ENCODE measurements at regions not wholly inside any gene's neighbourhood (a gene's known extent, or its start where the extent isn't known, plus 50 kb on each side); places are given as distances from the start of the nearest gene placed in this dataset.

DNA sequence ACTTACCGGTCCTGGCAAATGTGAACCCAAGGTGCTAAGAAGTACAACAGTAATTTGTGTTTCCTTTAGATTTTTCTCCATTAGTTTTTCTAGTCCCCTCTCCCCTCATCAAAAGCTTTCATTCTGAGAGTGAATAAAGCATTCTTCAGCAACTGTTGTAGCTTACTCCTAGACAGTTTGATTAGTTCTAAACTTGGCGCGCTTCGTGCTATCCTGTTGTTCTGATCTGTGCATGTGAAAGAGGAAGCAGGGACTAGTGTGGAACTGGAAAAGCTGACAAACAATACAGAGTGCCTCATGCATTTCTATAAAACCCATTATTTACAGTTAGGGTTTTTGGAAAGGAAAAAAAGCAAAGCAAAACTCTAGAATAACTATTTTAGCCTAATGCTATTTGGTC is 556.9 kb upstream of the SLIT2 start:
- no peak for DNase-seq

DNA sequence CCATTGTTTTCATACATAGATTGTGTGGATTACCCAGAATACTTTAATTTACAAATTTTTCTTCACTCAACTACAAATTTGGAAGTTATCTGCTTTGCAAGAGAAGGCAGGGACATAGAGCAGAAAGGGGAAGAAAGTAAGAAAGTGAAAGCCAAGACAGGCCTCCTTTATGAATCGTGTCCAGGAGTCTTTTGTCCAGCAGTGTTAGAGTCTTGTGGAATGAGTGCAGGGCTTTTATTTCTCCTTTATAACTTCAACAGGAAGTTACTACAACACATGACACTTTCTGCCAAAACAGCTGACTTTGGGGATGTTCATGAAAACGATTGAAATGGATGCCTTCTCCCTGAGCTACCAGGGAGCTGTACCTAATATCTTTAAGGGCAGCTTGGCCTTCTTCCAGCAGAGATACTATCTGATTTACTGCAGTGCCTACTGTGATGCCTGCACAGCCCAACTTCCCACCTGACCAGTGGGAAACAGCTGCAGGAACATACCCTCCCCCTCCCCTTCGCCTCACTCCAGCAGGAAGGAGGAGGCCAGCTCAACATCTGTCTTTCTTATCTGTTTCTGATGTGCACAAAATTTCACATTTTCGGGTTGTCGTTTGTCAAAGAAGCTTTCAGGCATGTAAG is 557.7 kb upstream of the SLIT2 start:
- DNase-seq: no peak

DNA sequence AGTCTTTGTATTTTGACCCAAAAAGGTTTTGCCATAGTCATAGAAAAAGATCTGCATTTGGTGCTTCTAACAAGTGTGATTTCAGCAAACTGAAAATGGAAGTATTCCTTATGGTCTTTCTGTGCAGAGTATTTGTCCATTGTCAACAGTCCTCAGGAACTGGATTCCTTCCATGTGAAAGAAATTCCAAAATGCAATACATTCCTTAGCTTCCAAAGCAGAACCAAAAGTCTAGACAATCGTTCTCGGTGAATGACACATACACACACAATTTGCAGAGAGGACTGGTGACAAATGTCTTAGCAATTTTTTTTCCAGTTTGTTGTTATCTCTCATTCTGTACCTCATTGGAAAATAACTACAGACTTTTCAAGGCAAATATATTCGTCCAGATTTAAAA is 562.2 kb upstream of the SLIT2 start:
- DNase-seq: no peak

DNA sequence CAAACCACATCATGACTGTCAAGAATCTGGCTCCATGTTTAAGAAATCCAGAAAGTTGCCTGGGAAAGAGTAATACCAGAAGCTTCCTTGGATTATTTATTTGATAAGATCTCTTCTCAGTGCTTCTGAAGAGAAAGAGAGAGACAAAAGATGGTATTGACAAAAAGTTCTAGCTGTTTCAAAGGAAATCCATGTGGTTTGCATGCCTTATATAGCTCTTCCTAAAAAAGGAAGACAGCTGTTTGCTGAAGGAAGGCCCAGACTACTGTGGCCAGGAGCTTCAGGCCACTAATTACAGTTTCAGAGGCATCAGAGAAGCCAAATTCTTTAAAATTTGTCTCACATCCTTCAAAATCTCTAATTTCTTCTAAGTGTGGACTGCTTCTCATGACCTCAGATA is 565.2 kb upstream of the SLIT2 start:
- DNase-seq: no peak

DNA sequence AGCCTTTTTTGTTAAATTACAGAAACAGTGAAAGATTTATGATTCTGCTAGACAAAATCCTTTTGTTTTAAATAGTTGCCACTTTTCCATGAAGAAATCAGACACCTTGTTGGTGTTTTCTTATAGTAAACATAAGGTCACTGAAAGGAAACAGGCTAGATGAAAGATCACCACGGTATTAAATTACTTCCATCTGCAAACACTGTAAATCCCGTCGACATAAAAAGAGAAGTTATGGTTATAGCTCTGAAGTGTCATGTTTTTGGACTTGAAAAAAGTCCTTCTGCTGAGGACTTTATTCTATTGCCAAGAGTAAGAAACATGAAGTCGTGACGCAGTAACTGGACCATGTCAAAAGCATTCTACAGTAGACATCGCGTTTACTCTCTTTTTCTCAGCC is 567.6 kb upstream of the SLIT2 start:
- no peak for DNase-seq

DNA sequence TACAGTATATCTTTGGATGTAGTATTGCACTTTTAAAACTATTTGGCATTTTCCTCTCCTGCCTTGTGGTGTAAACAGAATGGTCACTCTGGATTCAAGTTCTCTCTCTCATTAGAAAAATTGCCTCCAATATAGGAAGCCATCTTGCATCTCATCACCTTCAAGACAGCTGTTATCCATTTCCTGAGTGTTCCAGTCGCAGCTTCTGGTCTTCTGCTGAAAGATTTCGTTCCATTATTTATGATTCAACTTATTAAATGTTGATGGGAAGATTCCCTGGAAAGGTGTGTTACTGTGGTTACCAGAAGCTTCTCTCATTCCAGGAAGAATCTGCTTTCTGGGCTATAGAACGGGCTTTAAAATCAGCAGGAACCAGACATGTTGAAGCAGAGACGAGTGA is 568.3 kb upstream of the SLIT2 start:
- DNase-seq: no peak

DNA sequence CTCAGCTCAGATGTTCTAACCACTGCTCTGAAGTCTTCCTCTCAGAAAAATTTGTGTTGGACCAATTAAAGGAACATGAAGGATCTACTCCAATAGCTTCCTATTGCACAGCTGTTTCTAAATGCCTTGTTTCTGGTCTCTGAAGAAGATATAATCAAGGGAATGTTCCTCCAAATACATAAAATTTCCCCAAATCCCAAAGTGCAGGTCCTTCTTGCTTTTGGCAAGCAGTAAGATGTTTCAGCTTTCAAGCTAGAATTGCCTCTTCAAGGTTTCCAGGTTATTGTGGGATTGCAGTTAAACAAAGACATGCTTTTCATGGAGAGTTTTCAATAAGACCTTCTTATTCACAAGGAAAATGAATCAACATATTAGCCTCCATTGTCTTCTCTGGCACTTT is 574.5 kb upstream of the SLIT2 start:
- no peak for DNase-seq

DNA sequence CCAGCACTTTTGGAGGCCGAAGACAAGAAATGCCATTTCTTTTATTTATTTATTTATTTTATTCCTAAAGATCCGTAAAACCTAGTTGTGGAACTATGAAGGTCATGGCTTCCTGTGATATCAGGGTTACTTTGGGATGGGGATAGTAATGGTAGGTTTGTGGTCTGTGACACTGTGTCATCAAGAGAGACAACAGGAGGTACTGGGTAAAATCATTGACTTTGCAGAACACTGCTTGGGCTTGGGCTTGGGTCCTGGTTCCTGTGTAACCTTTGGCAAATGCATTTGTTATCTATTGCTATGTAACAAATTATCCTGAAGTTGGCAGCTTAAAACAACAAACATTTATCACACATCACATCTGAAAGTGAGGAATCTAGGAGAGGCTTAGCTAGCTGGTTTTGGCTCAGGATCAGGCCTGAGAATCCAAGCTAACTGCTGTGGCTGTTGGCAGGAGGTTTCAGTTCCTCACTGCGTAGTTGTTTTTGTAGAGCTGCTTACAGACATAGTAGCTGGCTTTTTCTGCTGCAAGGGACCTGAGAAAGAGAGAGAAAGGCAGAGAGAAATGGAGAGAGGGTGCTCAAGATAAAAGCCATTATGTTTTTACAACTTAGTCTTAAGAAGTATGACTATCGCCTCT is 576.4 kb upstream of the SLIT2 start:
- no peak for DNase-seq

DNA sequence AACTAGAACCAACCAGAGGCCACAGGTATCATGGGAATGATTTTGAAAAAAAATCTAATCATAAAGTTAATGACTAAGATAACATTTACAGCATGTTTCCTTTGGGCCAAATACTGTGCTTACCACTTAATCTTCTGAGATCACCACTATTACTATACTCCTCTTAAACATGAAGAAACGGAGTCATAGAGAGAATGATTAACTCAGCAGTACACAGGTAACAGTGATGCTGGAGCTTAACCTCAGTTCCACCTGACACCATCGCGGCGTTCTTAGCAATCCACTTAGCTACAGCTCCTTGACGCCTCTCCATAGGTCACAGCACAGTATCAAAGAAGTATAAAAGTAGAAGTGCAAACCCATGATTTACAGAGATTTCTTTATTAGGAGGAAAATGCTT is 592.6 kb upstream of the SLIT2 start:
- DNase-seq: no peak

DNA sequence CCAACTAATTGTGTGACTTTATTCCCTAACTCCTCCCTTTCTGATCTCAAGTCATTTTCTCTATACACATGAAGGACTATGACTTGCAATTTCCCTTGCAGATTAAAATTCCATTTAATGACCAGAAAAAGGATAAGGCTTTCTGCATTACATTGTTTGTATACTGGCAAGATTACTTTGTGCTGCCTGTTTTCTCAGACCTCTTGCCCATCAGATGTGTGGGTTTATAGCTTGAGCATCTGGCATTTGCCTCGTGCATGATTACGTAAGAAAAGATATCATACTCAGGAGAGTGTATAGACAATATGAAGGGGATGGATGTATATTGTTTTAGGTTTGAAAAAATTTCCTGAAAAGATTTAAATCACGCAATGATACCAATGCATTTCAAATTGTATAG is 593.8 kb upstream of the SLIT2 start:
- no peak for DNase-seq

DNA sequence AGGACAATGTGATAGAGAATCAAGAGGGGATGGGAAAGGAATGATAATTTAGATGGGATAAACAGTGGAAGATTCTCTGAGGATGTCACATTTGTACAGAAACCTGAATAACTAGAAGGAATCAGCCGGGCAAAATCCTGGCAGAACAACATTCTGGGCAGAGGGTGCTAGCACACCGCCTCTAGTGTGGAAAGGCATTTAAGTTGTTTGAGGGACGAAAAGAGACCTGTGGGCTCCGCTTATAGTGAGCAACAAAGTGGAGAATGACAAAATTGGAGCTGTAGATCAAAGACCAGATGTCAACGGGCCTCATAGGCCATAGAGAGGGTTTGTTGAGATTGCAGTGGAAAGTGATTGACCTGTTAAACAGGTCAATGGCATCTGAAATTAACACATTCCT is 596.0 kb upstream of the SLIT2 start:
- DNase-seq: no peak

DNA sequence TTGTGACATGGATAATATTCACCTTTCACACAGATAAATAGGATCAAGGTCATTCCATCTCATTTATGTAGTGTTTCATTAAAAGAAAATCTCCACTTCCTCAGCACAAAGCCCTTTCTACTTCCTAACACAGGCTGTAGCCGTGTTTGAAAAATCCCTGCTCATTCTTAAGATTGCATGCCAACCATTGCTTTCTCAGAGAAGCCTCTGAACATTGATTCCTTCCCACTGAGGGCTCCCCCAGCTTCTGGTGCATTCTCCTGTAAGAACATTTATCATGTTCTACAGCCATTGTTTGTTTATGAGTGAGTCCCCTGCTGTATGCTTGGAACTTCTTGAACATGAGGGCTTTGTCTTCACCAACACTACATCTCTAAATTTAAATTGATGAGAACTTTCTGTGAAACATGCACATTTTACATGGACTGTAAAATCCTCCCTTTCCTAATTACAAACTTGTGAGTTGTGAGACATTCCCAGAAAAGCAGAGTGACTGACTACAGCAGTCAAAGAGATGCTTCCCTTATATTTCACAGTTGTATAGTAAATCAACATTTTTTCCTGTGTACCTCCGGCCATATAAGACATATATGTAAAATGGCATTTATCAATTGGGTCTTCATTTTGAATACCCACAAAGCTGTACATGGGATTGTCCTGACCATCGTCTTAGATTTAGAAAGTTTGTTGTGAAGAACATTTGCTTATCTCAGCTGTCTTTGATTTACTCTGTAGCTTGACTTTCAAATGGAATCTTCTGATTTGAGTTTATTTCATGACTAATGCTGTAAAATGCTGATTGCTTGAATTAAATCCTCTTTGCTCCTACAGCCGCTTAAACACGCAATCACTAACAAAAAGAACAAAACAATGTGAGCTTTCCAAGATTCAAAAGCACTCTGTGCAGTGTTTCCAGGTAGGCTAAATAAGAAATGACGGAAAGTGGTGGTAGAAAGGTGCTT is 600.5 kb upstream of the SLIT2 start:
- DNase-seq: no peak

DNA sequence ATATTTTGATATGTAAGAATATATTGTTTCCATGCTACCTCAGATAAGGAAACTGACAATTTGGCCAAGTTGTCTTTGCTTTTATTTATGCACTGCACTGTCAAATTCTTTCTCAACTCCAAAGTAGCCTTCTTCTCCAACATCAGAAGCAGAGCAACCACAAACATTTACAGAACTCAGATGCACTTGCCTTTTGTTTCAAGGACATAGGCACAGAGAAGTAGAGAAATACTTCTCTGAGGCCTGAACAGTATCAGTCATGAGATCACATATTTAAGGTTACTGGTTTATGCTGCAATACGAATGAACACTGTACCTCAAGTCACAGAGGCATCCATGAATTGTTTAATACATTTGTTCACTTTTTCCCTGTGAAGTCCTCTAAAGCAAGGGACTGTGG is 606.1 kb upstream of the SLIT2 start:
- no peak for DNase-seq

DNA sequence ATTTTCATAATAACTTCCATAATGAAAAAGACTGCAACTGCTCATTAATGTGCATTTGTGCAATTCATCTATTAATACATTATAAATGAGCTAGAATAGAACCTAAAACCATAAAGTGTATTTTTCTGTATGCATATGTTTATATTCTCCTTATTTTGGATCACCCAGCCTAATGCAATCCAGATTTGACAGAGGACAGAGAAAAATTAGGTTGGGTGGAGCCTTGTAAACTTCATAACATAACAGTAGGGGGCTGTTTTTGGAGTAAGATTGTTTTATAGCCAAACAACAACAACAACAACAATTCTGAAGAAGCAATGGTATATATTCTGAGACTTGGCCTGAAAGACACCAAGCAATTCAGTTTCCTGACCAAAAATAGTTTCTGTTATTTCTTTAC is 615.3 kb upstream of the SLIT2 start:
- DNase-seq: no peak

DNA sequence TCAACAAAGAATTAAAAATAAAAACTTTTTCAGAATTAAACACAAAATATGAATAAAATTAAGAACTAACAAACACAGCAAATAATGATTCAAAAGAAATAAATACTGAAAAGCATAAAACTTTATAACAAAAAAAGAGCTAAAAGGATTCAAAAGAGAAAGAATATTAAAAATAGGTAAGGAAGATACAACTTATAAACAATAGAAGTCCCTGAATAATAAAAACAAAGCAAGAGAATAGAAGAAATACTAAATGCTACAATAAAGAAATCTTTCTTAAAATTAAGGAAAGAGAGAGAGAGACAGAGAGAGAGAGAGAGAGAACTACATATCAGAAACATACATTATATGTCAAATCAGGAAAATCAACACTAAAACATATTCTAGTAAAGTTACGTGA is 619.9 kb upstream of the SLIT2 start:
- DNase-seq: no peak

DNA sequence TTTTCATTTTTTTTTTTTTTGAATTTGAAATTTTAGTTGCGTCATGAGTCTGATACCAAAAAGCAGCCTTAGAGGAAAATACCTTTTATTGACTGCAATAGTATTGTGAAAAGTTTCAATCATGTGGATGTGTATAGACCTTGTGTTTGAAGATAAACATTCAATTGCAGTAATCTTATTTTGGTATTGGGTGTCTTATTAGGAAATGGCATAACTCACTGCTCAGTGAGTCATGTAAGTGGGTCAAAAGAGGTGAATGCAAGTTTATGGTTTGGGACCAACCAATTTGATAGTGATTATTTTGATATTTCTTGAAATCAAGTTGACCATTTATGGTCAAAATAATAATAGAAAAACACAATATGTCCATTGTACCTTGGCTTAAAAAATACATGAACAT is 627.8 kb upstream of the SLIT2 start:
- no peak for DNase-seq

DNA sequence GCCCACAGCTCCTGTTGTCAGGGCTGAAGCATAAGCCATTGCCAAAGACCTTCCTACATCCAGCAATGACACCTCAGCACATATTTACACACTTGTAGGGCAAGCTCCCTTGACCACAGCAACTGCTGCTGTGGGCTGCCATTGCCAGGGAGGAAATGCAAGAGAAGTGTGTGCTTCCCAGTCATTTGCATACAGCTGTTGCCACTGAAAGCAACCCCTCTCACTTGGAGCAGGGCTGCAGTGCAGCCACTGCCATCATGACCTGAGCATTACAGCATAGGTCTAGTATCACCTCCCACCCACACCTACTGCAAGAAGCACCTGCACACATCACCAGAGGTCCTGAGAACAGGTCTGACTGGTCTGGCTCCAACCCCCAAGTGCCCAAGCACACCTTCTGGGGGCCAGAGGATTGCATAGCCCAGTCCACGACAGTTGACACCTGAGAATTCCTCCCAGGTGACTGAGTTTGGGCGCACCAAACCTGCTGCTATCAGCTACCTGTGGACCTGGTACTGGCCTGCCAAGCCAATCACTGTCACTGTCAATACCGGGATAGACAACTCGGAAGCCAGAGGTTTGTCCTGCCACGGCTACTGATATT is 636.5 kb upstream of the SLIT2 start:
- DNase-seq: no peak

DNA sequence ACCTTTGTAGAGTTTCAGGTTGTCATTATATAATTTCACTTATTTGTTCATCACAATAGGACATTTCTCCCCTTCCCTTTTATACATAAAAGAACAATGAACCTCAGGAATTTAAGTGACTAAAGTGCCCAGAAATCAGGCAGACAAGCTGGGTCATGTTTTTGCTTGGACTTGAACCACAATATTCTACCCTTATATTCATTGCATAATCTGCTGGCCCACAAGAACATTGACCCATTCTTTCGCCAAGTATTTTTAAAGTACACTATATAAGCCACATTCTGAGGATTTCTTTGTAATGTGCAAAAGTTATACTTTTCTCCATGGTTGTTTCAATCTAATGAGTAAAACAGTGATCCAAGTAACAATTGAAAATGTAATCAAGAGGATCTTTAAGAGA is 637.5 kb upstream of the SLIT2 start:
- DNase-seq: no peak

DNA sequence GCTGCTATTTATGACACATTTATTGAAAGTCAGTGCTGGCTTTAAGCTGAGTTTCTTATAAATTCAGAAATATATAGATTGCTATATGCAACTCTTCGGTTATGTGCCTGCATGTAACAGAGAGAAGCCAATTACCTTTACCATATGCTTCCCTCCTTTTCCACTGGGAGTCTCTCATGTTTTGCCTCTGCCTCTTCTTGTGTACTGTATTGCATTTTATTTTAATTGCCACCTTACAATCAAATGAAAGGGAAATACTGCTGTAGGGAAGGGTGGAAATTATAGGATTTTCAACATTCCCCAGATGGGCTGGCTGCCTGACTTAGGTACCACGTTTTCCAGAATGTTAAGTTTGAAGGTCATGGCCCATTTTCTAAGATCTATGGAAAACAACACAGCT is 655.4 kb upstream of the SLIT2 start:
- no peak for DNase-seq

DNA sequence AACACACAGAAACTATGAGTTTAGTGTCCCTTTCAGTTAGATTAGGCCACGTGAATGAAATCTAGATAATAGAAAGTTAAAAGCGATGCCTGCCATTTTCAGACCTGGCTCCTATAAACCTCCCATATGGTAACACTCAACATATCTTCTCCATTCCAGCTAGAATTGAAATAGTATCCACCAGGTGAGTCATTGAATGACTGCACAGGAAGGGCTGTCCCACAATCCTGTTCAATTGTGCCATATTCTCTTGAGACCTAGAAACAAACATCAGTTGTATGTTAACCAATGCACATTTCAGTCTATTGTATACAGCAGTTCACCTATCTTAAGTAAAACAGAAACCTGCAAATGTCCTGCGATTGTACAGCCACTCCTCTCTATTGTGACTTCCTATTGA is 659.3 kb upstream of the SLIT2 start:
- DNase-seq: no peak

DNA sequence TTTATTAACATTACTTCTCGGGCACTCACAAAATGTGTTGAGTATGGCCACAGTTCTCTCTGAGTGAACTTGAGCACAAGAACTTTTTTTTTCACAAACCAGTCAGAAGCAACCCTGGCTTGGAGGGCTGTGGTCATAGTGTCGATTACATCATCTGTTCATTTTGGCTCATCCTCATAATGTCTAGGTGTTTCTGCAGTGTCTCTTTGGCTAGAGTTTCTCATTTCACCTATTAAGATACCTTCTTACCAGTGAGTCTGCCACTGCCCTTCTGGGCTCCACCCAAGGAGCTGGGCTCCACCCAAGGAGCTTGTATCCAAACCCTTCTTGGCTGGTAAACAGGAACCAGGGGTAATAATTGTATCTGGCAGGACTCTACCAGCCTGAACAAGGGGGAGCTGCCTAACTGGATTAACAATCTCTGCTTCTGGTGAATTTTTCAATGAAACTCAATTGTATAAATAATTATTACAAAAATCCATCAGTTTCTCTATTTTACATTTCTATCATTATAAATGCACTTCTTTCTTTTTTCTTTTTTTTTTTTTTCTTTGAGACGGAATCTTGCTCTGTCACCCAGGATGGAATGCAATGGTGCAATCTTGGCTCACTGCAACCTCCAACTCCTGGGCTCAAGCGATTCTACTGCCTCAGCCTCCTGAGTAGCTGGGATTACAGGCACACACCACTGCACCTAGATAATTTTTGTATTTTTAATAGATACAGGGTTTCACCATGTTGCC is 667.7 kb upstream of the SLIT2 start:
- no peak for DNase-seq

DNA sequence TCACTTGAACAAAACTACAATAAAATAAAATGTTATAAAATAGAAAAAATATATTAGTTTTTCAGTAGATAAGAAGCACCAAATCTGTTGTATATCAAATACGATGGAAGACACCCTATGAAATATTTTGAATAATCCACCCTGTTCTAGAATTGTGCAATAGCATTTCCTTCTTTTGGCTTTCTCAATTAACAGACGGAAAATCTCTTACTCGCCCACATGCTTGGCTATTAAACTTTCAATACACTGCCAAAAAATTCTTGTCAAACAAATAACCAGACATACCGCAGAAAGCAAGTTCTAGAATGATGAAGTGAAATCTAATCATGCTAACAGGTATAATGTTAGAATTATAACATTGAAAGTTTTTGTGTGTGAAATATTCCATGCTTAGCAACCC is 671.6 kb upstream of the SLIT2 start:
- DNase-seq: no peak

DNA sequence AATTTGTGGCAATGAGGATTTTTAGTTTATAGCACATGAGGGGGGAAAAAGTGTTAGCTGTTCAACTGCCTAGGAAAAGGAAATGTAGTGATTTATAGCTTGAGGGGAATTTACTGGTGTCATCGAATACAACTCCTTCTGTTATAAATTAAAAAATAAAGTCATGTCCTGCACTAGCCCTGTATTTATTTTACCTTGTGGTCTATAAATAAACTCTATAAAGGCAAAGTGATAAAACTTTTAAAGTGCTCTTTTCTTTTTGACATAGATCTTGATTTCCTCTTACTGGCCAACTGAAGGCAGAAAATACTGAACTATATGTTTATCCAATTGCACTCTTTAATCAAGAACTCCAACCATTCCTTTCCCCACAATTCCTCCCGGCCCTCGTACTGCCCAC is 672.1 kb upstream of the SLIT2 start:
- DNase-seq: no peak

Data from stimulated activated CD4-positive, alpha-beta T cell treated with anti-CD3 and anti-CD28 coated beads, Interleukin-1b, Interleukin-23, amount 100 ng/mL, for 48 hours (primary cell).